ENCODE measurements at regions not wholly inside any gene's neighbourhood (a gene's known extent, or its start where the extent isn't known, plus 50 kb on each side); places are given as distances from the start of the nearest gene placed in this dataset.

- peak; percentile 4 for DNase-seq (ENCODE audit: low spot score)
- TF ChIP-seq CTCF (IDR thresholded peaks at IDR 0.05; ENCODE audit: extremely low read depth, missing control alignments), result no peak
Measured at GRCh38 chr15:99445272-99445850, 120.4 kb upstream of the MEF2A start.

GRCh38 chr15:99446565-99447496 lies 119.0 kb upstream of the MEF2A start:
- no peak for TF ChIP-seq CTCF (IDR thresholded peaks at IDR 0.05; ENCODE audit: extremely low read depth, missing control alignments)
- DNase-seq (ENCODE audit: low spot score), result peak; percentile 9

- no peak for TF ChIP-seq CTCF (IDR thresholded peaks at IDR 0.05; ENCODE audit: extremely low read depth, missing control alignments)
- DNase-seq (ENCODE audit: low spot score), result peak; percentile 21
Measured at GRCh38 chr15:99447497-99448371, 118.0 kb upstream of the MEF2A start.

- peak; percentile 3 for DNase-seq (ENCODE audit: low spot score)
- no peak for TF ChIP-seq CTCF (IDR thresholded peaks at IDR 0.05; ENCODE audit: extremely low read depth, missing control alignments)
Measured at GRCh38 chr15:99449514-99449913, 116.3 kb upstream of the MEF2A start.

GRCh38 chr15:99450896-99451358 lies 114.9 kb upstream of the MEF2A start:
- peak; percentile 70 for DNase-seq (ENCODE audit: low spot score)
- TF ChIP-seq CTCF (IDR thresholded peaks at IDR 0.05; ENCODE audit: extremely low read depth, missing control alignments), result no peak

- DNase-seq (ENCODE audit: low spot score), result no peak
Measured at GRCh38 chr15:99451484-99451883, 114.3 kb upstream of the MEF2A start.

More at GRCh38 chr15:99451484-99451883, 114.3 kb upstream of the MEF2A start:
- no peak for TF ChIP-seq CTCF (IDR thresholded peaks at IDR 0.05; ENCODE audit: extremely low read depth, missing control alignments)
